Endothelial cell of umbilical vein (primary cell): ENCODE measurements at regions not wholly inside any gene's neighbourhood (a gene's known extent, or its start where the extent isn't known, plus 50 kb on each side); places are given as distances from the start of the nearest gene placed in this dataset.

Experiments used
- BruUV-seq: library from RNA; stranded (reverse); fragments of 400-500 nt; replicated peaks from 2 replicates; lab custom pipeline; 2021; lab: Mats Ljungman, UMichigan
- CTCF ChIA-PET: fragments of 300-600, 350-600 bp; sonication (Branson Sonifier 250); formaldehyde crosslinking; loops from one replicate; lab custom pipeline; 2021; ENCODE audit warnings: antibody characterized with exemption, inconsistent platforms; lab: Charles Lee
- POLR2A ChIA-PET: fragments of 300-600, 350-600 bp; sonication (Branson Sonifier 250); formaldehyde crosslinking; loops from one replicate; lab custom pipeline; 2021; ENCODE audit warnings: antibody characterized with exemption, inconsistent platforms; lab: Charles Lee
- DNase-seq: peaks from one replicate; pipeline ENCODE4 v3.0.0-alpha.2; 2011; ENCODE audit warnings: low read depth, low spot score
- FAIRE-seq: peaks from 2 replicates; lab custom pipeline; 2011; peaks lifted over from hg19 to GRCh38; lab: Jason Lieb, UNC
- H2AFZ ChIP-seq: 2 replicates; pipeline ENCODE4 v1.6.0; 2012; ENCODE audit warnings: low read depth, low read length, control low read depth, inconsistent platforms
- H3K27ac ChIP-seq: 2 replicates; pipeline ENCODE4 v1.5.1; 2011; ENCODE audit warnings: low read depth, mild to moderate bottlenecking, control low read depth, low read length, moderate library complexity; ENCODE audit not compliant: insufficient read depth
- H3K27me3 ChIP-seq, 2 experiments: 2 replicates each; pipeline versions ENCODE4 v1.6.0 to v1.6.1; 2011; ENCODE audit warnings: low read length in 2 of 2, mixed read lengths in 1 of 2; ENCODE audit not compliant: control insufficient read depth in 2 of 2, insufficient read depth in 2 of 2
- H3K36me3 ChIP-seq, 2 experiments: 2 replicates in 1 of 2; 3 replicates in 1 of 2; pipeline ENCODE4 v1.5.1; 2011; ENCODE audit warnings: low read length in 2 of 2, mild to moderate bottlenecking in 1 of 2, moderate library complexity in 1 of 2; ENCODE audit not compliant: control insufficient read depth in 2 of 2, insufficient read depth in 2 of 2; ENCODE audit errors: extremely low read depth in 1 of 2
- H3K4me1 ChIP-seq: 3 replicates; pipeline ENCODE4 v1.5.1; 2011; ENCODE audit warnings: mild to moderate bottlenecking, low read length; ENCODE audit not compliant: control insufficient read depth, insufficient read depth; ENCODE audit errors: extremely low read depth
- H3K4me2 ChIP-seq: 2 replicates; pipeline ENCODE4 v1.6.1; 2011; ENCODE audit warnings: low read length, control low read depth, mixed read lengths; ENCODE audit not compliant: insufficient read depth
- H3K4me3 ChIP-seq, 3 experiments: fragments of 200-600 bp in 1 of 3; sonication (generic), shearing (Covaris generic) in 1 of 3; replicated peaks in 1 of 3; 2 replicates each; pipeline ENCODE4 v1.5.1; 2011 to 2016; ENCODE audit warnings: control low read depth in 3 of 3, low read length in 3 of 3, mild to moderate bottlenecking in 2 of 3, inconsistent platforms in 1 of 3, low read depth in 1 of 3, moderate library complexity in 1 of 3; ENCODE audit not compliant: insufficient read depth in 1 of 3
- H3K79me2 ChIP-seq: 2 replicates; pipeline ENCODE4 v1.6.0; 2012; ENCODE audit warnings: low read length, inconsistent platforms; ENCODE audit not compliant: control insufficient read depth, insufficient read depth
- H3K9ac ChIP-seq: replicated peaks from 2 replicates; pipeline ENCODE3; 2011; ENCODE audit warnings: low read length, control low read depth; ENCODE audit not compliant: insufficient read depth; ENCODE audit errors: extremely low read depth
- H3K9me1 ChIP-seq: replicated peaks from 3 replicates; pipeline ENCODE4 v1.6.0; 2011; ENCODE audit warnings: mild to moderate bottlenecking, low read length; ENCODE audit not compliant: control insufficient read depth, insufficient read depth; ENCODE audit errors: extremely low read depth
- H3K9me3 ChIP-seq: replicated peaks from 2 replicates; pipeline ENCODE4 v1.5.1; 2012; ENCODE audit warnings: low read length, inconsistent platforms; ENCODE audit not compliant: control insufficient read depth, insufficient read depth
- H4K20me1 ChIP-seq: replicated peaks from 2 replicates; pipeline ENCODE3; 2011; ENCODE audit warnings: mild to moderate bottlenecking, low read length; ENCODE audit not compliant: control insufficient read depth, insufficient read depth; ENCODE audit errors: extremely low read depth
- EZH2 ChIP-seq: IDR thresholded peaks from 2 replicates; pipeline ENCODE4 v1.6.1; 2012; ENCODE audit warnings: borderline replicate concordance, low read depth, mild to moderate bottlenecking, moderate library complexity, low read length, inconsistent platforms; ENCODE audit not compliant: severe bottlenecking
- FOS ChIP-seq: IDR thresholded peaks from 2 replicates; pipeline ENCODE4 v1.6.1; 2011; ENCODE audit warnings: mild to moderate bottlenecking, low read length, moderate library complexity, borderline replicate concordance; ENCODE audit not compliant: insufficient read depth
- GATA2 ChIP-seq: IDR thresholded peaks from 2 replicates; pipeline ENCODE4 v1.7.0; 2011; ENCODE audit warnings: low read depth, mild to moderate bottlenecking, moderate library complexity, mixed read lengths, low read length; ENCODE audit not compliant: insufficient read length, insufficient read depth
- JUN ChIP-seq: IDR thresholded peaks from 2 replicates; pipeline ENCODE4 v1.6.1; 2011; ENCODE audit warnings: borderline replicate concordance, low read depth; ENCODE audit not compliant: insufficient read length, insufficient read depth
- MYC ChIP-seq: IDR thresholded peaks from one replicate; pipeline ENCODE4 v1.6.1; 2011; ENCODE audit warnings: mild to moderate bottlenecking, low read depth, low read length
- POLR2A ChIP-seq: IDR thresholded peaks from 2 replicates; pipeline ENCODE4 v1.6.1; 2012; ENCODE audit warnings: low read depth, mild to moderate bottlenecking, control low read depth, low read length
- POLR2AphosphoS5 ChIP-seq: IDR thresholded peaks from 2 replicates; pipeline ENCODE4 v1.6.1; 2012; ENCODE audit warnings: low read depth, mild to moderate bottlenecking, control low read depth, low read length, moderate library complexity; ENCODE audit not compliant: insufficient read depth
- dilution Hi-C: fragments of 300-500 bp; cut with MboI; formaldehyde crosslinking; loops from one replicate; pipeline ENCODE4 v1.15.0; 2019; ENCODE audit warnings: low sequenced_read_pairs; ENCODE audit not compliant: extremely low pct_ligation_motif_present
- intact Hi-C: fragments of 100-400 bp; cut with micrococcal nuclease; formaldehyde crosslinking; loops from one replicate; pipeline ENCODE4 v1.10.0; 2022
- TF ChIP-seq, protein P1 (sequence below), 2 donors: IDR thresholded peaks; 1 replicate in 1 of 2; 2 replicates in 1 of 2; pipeline ENCODE4 v1.5.1; 2011; ENCODE audit warnings: low read length in 2 of 2, mild to moderate bottlenecking in 2 of 2, moderate library complexity in 2 of 2, control low read depth in 1 of 2, inconsistent platforms in 1 of 2, low read depth in 1 of 2; ENCODE audit not compliant: insufficient read depth in 1 of 2; ENCODE audit errors: extremely low read depth in 1 of 2

DNA sequence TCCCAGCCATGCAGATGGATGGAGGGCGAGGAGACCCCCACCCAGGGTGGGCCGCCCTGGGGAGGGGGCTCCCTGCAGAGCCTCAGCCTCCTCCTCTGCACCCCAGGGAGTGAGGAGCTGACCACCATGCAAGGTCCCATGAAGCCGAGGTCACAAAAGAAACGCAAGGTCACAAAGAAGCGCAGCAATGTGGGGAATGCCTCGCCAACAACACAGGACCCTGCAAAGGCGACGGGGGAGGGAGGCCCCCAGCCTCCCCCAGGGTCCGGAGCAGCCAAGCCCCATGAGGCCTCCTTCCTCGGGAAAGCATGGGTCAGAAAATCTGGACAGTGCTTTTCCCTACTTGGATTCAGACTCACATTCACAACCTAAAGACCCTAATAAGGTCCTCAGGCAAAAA lies 191.5 kb downstream of the BRD1 start:
- no peaks in the 10 kb centered on the region for H3K9me3 ChIP-seq
- POLR2A ChIA-PET = no interaction called here
- no peaks in the 10 kb centered on the region for H3K27me3 ChIP-seq
- no peak for TF ChIP-seq MYC
- no peak for TF ChIP-seq GATA2
- no peak for TF ChIP-seq POLR2AphosphoS5
- no peak for TF ChIP-seq EZH2
- no peak for TF ChIP-seq POLR2A
- TF ChIP-seq JUN = no peak
- no peak for TF ChIP-seq FOS
- TF ChIP-seq, protein P1, sequence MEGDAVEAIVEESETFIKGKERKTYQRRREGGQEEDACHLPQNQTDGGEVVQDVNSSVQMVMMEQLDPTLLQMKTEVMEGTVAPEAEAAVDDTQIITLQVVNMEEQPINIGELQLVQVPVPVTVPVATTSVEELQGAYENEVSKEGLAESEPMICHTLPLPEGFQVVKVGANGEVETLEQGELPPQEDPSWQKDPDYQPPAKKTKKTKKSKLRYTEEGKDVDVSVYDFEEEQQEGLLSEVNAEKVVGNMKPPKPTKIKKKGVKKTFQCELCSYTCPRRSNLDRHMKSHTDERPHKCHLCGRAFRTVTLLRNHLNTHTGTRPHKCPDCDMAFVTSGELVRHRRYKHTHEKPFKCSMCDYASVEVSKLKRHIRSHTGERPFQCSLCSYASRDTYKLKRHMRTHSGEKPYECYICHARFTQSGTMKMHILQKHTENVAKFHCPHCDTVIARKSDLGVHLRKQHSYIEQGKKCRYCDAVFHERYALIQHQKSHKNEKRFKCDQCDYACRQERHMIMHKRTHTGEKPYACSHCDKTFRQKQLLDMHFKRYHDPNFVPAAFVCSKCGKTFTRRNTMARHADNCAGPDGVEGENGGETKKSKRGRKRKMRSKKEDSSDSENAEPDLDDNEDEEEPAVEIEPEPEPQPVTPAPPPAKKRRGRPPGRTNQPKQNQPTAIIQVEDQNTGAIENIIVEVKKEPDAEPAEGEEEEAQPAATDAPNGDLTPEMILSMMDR (IDR thresholded peaks at IDR 0.05; ENCODE audit: extremely low read depth in 1 of 2, insufficient read depth in 1 of 2, low read depth in 1 of 2, low read length in 2 of 2) = no peak
- H3K4me2 ChIP-seq = no peak overlapping the region
- FAIRE-seq (no peak), DNase-seq (no peak)
- H3K27ac ChIP-seq = no peak overlapping the region
- BruUV-seq = no TSS peak
- CTCF ChIA-PET = interaction anchor here (0.6 kb wide), 1 partner anchor 89 kb away, joined by 4 read pairs; no protein-coding TSS in a partner anchor
- H3K36me3 ChIP-seq = no peaks in the 10 kb centered on the region
- no peak overlapping the region for H3K4me3 ChIP-seq
- H3K9me1 ChIP-seq = no peaks in the 10 kb centered on the region
- H3K79me2 ChIP-seq = no peaks in the 10 kb centered on the region
- H4K20me1 ChIP-seq = no peaks in the 10 kb centered on the region
- dilution Hi-C loops (no loop called here), intact Hi-C loops (no loop called here)
- H2AFZ ChIP-seq = no peak overlapping the region
- peaks cover 5% of the 10 kb centered on the region for H3K4me1 ChIP-seq
- H3K9ac ChIP-seq = no peak overlapping the region
